Lung (tissue), 11 donors: ENCODE measurements at regions not wholly inside any gene's neighbourhood (a gene's known extent, or its start where the extent isn't known, plus 50 kb on each side); places are given as distances from the start of the nearest gene placed in this dataset.

Experiments used
- ATAC-seq: fragments of 200-7000 bp; cut with Tn5 transposase; one replicate; pipeline ENCODE4 v1.9.1; 2020; ENCODE audit warnings: moderate number of reproducible peaks; ENCODE audit not compliant: insufficient read depth, low FRiP score
- DNase-seq, 3 donors: peaks; one replicate each; pipeline ENCODE4 v3.0.0-alpha.2; 2013 to 2017
- H3K27ac ChIP-seq, 2 donors: one replicate each; pipeline ENCODE4 v1.5.1; 2013; ENCODE audit warnings: mild to moderate bottlenecking in 2 of 2, moderate library complexity in 2 of 2, control low read depth in 1 of 2, inconsistent platforms in 1 of 2, low read depth in 1 of 2, low read length in 1 of 2
- H3K27me3 ChIP-seq, 3 donors: one replicate each; pipeline ENCODE4 v1.5.1; 2013; ENCODE audit warnings: low read length in 2 of 3; ENCODE audit not compliant: control insufficient read depth in 3 of 3, insufficient read depth in 3 of 3
- H3K36me3 ChIP-seq, 4 donors: one replicate each; pipeline ENCODE4 v1.5.1; 2013; ENCODE audit warnings: low read length in 4 of 4, mild to moderate bottlenecking in 1 of 4, moderate library complexity in 1 of 4; ENCODE audit not compliant: control insufficient read depth in 4 of 4, insufficient read depth in 4 of 4
- H3K4me1 ChIP-seq, 5 donors: one replicate each; pipeline ENCODE4 v1.5.1; 2013; ENCODE audit warnings: low read length in 5 of 5, mild to moderate bottlenecking in 2 of 5, moderate library complexity in 1 of 5; ENCODE audit not compliant: control insufficient read depth in 5 of 5, insufficient read depth in 5 of 5
- H3K4me3 ChIP-seq: one replicate; pipeline ENCODE4 v1.5.1; 2013; ENCODE audit warnings: mild to moderate bottlenecking, control low read depth, moderate library complexity
- H3K9ac ChIP-seq, 2 donors: one replicate each; pipeline ENCODE4 v1.5.1; 2013; ENCODE audit warnings: low read length in 2 of 2, control low read depth in 1 of 2; ENCODE audit not compliant: insufficient read depth in 1 of 2
- H3K9me3 ChIP-seq, 4 donors: one replicate each; pipeline ENCODE4 v1.5.1; 2013; ENCODE audit warnings: low read length in 3 of 4, mild to moderate bottlenecking in 1 of 4, moderate library complexity in 1 of 4; ENCODE audit not compliant: control insufficient read depth in 4 of 4, insufficient read depth in 3 of 4
- WGBS, 2 donors: extraction: QIAGEN DNeasy Blood & Tissue Kit; methylation state at CpG; one replicate each; pipeline ENCODE4 v1.1.7; 2013; 5-methylcytosine and 5-hydroxymethylcytosine counted together
- TF ChIP-seq, protein P1 (sequence below): IDR thresholded peaks from 2 replicates; pipeline ENCODE4 v1.5.1; 2012; ENCODE audit warnings: mild to moderate bottlenecking; ENCODE audit errors: control extremely low read depth, extremely low read depth
- donor health status: control.
- donor health status: control.
- donor health status: Bipolar disorder and iron deficiency.
- donor health status: healthy.
- donor health status: DM: yes; HTN: yes; CAD: no.

DNA sequence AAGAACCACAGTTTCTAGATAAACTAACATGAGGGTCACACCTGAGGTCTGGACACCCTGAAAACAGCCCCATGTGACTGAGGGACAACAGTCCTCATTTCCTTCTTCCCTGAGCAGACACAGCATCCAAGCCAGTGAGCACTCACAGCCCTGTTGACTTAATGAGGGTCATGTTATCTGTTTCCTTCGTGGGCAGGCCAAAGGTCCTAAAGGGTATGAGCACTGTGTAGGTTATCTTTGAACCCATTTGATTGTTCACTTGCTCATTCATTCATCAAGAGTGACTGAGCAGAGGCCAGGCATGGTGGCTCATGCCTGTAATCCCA lies 170.7 kb upstream of the B3GAT1 start:
- no peak overlapping the region for H3K4me3 ChIP-seq
- no peak overlapping the region for H3K9ac ChIP-seq
- peaks cover 0 to 5% (median 0%) of the 10 kb centered on the region in 4 donors for H3K9me3 ChIP-seq
- peaks cover 0 to 5% (median 0%) of the 10 kb centered on the region in 5 donors for H3K4me1 ChIP-seq
- no peak for DNase-seq
- ATAC-seq = no peak
- no peak overlapping the region for H3K27ac ChIP-seq
- TF ChIP-seq, protein P1, sequence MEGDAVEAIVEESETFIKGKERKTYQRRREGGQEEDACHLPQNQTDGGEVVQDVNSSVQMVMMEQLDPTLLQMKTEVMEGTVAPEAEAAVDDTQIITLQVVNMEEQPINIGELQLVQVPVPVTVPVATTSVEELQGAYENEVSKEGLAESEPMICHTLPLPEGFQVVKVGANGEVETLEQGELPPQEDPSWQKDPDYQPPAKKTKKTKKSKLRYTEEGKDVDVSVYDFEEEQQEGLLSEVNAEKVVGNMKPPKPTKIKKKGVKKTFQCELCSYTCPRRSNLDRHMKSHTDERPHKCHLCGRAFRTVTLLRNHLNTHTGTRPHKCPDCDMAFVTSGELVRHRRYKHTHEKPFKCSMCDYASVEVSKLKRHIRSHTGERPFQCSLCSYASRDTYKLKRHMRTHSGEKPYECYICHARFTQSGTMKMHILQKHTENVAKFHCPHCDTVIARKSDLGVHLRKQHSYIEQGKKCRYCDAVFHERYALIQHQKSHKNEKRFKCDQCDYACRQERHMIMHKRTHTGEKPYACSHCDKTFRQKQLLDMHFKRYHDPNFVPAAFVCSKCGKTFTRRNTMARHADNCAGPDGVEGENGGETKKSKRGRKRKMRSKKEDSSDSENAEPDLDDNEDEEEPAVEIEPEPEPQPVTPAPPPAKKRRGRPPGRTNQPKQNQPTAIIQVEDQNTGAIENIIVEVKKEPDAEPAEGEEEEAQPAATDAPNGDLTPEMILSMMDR = no peak
- H3K36me3 ChIP-seq = no peaks in the 10 kb centered on the region
- WGBS, 2 donors = 38 to 74% methylated on average over 1 of the region's 1 CpG
- H3K27me3 ChIP-seq = no peaks in the 10 kb centered on the region

DNA sequence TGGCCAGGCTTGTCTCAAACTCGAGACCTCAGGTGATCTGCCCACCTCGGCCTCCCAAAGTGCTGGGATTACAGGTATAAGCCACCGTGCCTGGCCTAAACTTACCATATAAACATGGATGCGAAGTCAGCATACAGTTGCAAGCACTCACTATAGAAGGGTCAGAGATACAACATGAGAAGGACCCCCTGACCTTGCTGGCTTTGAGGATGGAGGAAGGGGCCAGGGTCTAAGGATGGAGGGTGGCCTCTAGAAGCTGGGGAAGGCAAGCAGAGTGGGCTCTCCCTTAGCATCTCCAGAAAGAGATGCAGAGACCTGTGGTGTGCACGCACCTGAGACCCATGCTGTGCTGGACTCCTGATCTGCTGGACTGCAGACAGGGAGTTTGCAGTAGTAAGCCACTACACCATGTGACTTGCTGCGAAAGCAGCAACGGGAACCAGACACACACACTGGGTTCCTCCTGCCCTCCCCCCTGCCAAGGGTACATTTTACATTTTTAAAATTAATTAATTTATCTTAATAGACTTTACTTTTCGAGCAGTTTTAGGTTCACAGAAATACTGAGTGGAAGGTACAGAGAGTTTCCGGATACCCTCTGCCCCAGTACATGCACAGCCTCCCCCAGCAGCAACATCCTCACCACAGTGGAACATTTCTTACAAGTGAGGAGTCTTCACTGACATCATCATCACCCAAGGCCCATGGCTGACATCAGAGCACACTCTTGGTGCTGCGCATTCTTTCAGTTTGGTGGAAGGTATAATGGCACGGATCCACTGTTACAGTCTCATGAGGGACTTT lies 170.1 kb upstream of the B3GAT1 start:
- no peak overlapping the region for H3K9ac ChIP-seq
- whole genome bisulfite sequencing, 2 donors = 80 to 83% methylated on average over 11 of the region's 11 CpGs
- TF ChIP-seq, protein P1 = no peak
- H3K36me3 ChIP-seq = no peaks in the 10 kb centered on the region
- no peak overlapping the region for H3K4me3 ChIP-seq
- DNase-seq (no peak), ATAC-seq (no peak)
- no peak overlapping the region for H3K27ac ChIP-seq
- H3K4me1 ChIP-seq = peaks cover 0 to 5% (median 0%) of the 10 kb centered on the region in 5 donors
- no peaks in the 10 kb centered on the region for H3K27me3 ChIP-seq
- peaks cover 0 to 5% (median 0%) of the 10 kb centered on the region in 4 donors for H3K9me3 ChIP-seq

DNA sequence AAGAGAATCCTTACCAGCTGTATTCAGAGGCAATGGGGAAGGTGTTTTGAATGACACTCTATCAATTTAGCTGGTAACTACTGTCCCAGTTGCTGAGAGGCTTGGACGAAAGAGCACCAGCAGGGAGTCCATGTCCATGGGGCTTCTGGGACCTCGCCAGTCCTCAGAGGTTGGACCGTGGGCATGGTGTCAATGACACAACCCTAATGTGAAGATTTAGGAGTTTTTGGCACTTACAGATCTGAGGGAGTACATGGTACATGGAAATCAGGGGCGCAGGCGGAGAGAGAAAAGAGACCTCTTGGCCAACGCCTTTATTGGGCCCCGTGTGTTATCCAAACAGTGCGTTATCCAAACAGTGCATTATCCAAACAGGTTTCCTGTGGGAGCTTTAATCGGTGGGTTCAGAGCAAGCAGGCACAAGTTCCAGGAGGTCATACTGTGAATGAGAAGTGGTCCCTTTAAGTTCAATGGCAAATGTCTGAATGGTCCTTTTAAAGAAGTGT lies 169.1 kb upstream of the B3GAT1 start:
- Histone ChIP-seq H3K9me3 (peaks cover 0 to 5% (median 0%) of the 10 kb centered on the region in 4 donors), H3K27me3 (no peaks in the 10 kb centered on the region), H3K36me3 (no peaks in the 10 kb centered on the region), H3K27ac (no peak overlapping the region), H3K4me1 (peaks cover 0 to 5% (median 0%) of the 10 kb centered on the region in 5 donors), H3K4me3 (no peak overlapping the region), H3K9ac (no peak overlapping the region)
- TF ChIP-seq, protein P1 = no peak
- DNase-seq = no peak
- 75 to 78% methylated on average over 9 of the region's 9 CpGs for WGBS, 2 donors
- no peak for ATAC-seq
